Central memory CD8-positive, alpha-beta T cell (primary cell): ENCODE measurements at regions not wholly inside any gene's neighbourhood (a gene's known extent, or its start where the extent isn't known, plus 50 kb on each side); places are given as distances from the start of the nearest gene placed in this dataset.

Experiments
- ATAC-seq: fragments of 150-1000 bp; cut with Tn5 transposase; replicated peaks from 2 replicates; pipeline ENCODE4 v1.10.0; 2022; ENCODE audit warnings: mild to moderate bottlenecking, moderate FRiP score, moderate number of reproducible peaks; ENCODE audit not compliant: poor library complexity, severe bottlenecking; ENCODE audit errors: extremely low read depth
- DNase-seq, 2 donors: peaks; one replicate each; pipeline ENCODE4 v3.0.0; 2021; ENCODE audit warnings: low spot score in 2 of 2
- H3K27ac Mint-ChIP-seq: one replicate; pipeline ENCODE4 v1.8.0; 2022; ENCODE audit warnings: low read depth, mild to moderate bottlenecking, moderate library complexity, mixed read lengths
- H3K27me3 Mint-ChIP-seq: one replicate; pipeline ENCODE4 v1.8.0; 2022; ENCODE audit warnings: mixed read lengths
- H3K36me3 Mint-ChIP-seq: one replicate; pipeline ENCODE4 v1.8.0; 2022; ENCODE audit warnings: mild to moderate bottlenecking, moderate library complexity, mixed read lengths; ENCODE audit not compliant: insufficient read depth
- H3K4me1 Mint-ChIP-seq: one replicate; pipeline ENCODE4 v1.8.0; 2022; ENCODE audit warnings: mixed read lengths
- H3K4me3 Mint-ChIP-seq: one replicate; pipeline ENCODE4 v1.8.0; 2022; ENCODE audit warnings: mild to moderate bottlenecking, moderate library complexity, mixed read lengths
- H3K9me3 Mint-ChIP-seq: one replicate; pipeline ENCODE4 v1.8.0; 2022; ENCODE audit warnings: mixed read lengths

GRCh38 chr7:108947526-108947925 is 377.9 kb downstream of the DNAJB9 start:
- ATAC-seq (no peak), DNase-seq (no peak)
- Mint-ChIP-seq H3K36me3 (no peaks in the 10 kb centered on the region), H3K27me3 (no peaks in the 10 kb centered on the region), H3K9me3 (peaks cover 29% of the 10 kb centered on the region), H3K4me3 (no peak overlapping the region), H3K27ac (no peak overlapping the region), H3K4me1 (no peaks in the 10 kb centered on the region)

- H3K27ac Mint-ChIP-seq, result no peak overlapping the region
- no peak for ATAC-seq
- no peaks in the 10 kb centered on the region for H3K27me3 Mint-ChIP-seq
- peaks cover 4% of the 10 kb centered on the region for H3K9me3 Mint-ChIP-seq
- no peaks in the 10 kb centered on the region for H3K36me3 Mint-ChIP-seq
- no peak overlapping the region for H3K4me3 Mint-ChIP-seq
- no peak for DNase-seq
- no peaks in the 10 kb centered on the region for H3K4me1 Mint-ChIP-seq
Measured at GRCh38 chr7:108972004-108972403, 402.3 kb downstream of the DNAJB9 start.

- Mint-ChIP-seq H3K36me3 (no peaks in the 10 kb centered on the region), H3K27me3 (no peaks in the 10 kb centered on the region), H3K9me3 (peaks cover 9% of the 10 kb centered on the region), H3K4me3 (no peak overlapping the region), H3K27ac (no peak overlapping the region), H3K4me1 (no peaks in the 10 kb centered on the region)
- no peak for ATAC-seq
- DNase-seq, result no peak
Measured at GRCh38 chr7:108973075-108973474, 403.4 kb downstream of the DNAJB9 start.

DNA sequence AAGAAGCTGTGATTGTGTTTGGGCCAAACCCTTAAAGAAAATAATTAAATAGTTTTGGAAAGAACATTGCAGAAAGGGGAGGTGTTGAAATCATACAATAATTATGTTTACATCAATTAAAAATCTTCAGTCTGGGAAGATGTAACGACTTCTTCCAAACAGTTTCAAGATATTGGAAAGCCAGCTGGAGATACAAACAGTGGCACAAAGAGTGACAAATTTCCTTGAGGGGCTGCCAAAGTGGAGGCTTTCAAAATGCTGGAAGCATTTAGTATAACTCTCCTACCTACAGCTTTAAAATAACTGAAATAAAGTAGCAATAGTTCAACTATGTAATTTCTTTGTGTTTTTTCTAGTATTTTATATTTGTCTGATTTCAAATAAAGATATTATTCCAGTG is 405.0 kb downstream of the DNAJB9 start:
- Mint-ChIP-seq H3K27ac (no peak overlapping the region), H3K27me3 (no peaks in the 10 kb centered on the region), H3K9me3 (peaks cover 12% of the 10 kb centered on the region), H3K4me1 (no peaks in the 10 kb centered on the region), H3K4me3 (no peak overlapping the region), H3K36me3 (no peaks in the 10 kb centered on the region)
- ATAC-seq (no peak), DNase-seq (no peak)

GRCh38 chr7:108985037-108985436 is 415.4 kb downstream of the DNAJB9 start:
- DNase-seq, result no peak
- H3K4me3 Mint-ChIP-seq, result no peak overlapping the region
- ATAC-seq, result no peak

GRCh38 chr7:108989319-108989718 is 419.6 kb downstream of the DNAJB9 start:
- ATAC-seq, result no peak
- no peaks in the 10 kb centered on the region for H3K36me3 Mint-ChIP-seq
- H3K27me3 Mint-ChIP-seq, result no peaks in the 10 kb centered on the region
- peaks cover 30% of the 10 kb centered on the region for H3K9me3 Mint-ChIP-seq
- no peak for DNase-seq
- no peak overlapping the region for H3K27ac Mint-ChIP-seq
- H3K4me3 Mint-ChIP-seq, result no peak overlapping the region
- H3K4me1 Mint-ChIP-seq, result no peaks in the 10 kb centered on the region

More at GRCh38 chr7:108985037-108985436, 415.4 kb downstream of the DNAJB9 start:
- Mint-ChIP-seq H3K9me3 (peaks cover 16% of the 10 kb centered on the region), H3K36me3 (no peaks in the 10 kb centered on the region), H3K27ac (no peak overlapping the region), H3K4me1 (no peaks in the 10 kb centered on the region), H3K27me3 (no peaks in the 10 kb centered on the region)

DNA sequence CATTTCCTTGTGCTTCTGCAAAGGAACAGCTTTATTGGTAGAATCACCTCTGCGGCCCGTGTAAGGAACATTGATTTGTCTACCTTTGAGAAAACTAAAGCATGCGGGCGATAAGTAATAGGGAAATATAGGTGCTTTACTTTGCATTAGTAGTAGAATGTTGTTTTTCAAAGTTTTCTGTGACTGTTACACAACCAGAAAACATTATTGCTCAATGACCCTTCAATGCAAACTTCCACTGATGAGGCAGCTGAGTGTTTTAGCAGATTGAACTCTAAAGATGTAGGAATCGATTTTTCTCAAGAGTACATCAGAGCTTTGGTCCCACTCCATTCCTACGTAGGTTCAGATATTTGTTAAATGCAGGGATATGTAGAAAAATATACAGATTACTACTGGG is 427.8 kb downstream of the DNAJB9 start:
- Mint-ChIP-seq H3K4me1 (no peaks in the 10 kb centered on the region), H3K36me3 (no peaks in the 10 kb centered on the region), H3K9me3 (peaks cover 23% of the 10 kb centered on the region), H3K4me3 (no peak overlapping the region), H3K27me3 (no peaks in the 10 kb centered on the region), H3K27ac (no peak overlapping the region)
- no peak for DNase-seq
- no peak for ATAC-seq

DNA sequence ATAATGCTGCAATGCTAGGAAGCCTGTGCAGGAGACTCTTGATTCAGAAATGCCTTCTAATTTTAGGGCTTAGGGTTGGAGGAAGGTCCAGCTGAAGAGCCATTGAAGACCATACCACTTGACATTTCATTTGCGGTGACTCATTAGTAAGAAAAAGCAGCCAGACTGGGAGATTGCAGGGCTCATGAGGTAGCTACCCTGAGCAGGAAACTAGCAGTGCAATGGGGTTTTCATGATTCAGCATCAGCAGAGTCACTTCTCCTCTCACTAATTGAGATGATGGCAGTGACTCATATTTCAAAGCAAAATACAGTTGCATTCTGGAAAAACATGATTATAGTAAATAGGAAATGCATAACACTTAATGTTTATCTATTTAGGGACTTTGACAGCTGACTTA is 434.1 kb downstream of the DNAJB9 start:
- no peaks in the 10 kb centered on the region for H3K27me3 Mint-ChIP-seq
- no peaks in the 10 kb centered on the region for H3K36me3 Mint-ChIP-seq
- no peaks in the 10 kb centered on the region for H3K4me1 Mint-ChIP-seq
- DNase-seq (no peak), ATAC-seq (no peak)
- no peak overlapping the region for H3K4me3 Mint-ChIP-seq
- peaks cover 26% of the 10 kb centered on the region for H3K9me3 Mint-ChIP-seq
- H3K27ac Mint-ChIP-seq, result no peak overlapping the region

DNA sequence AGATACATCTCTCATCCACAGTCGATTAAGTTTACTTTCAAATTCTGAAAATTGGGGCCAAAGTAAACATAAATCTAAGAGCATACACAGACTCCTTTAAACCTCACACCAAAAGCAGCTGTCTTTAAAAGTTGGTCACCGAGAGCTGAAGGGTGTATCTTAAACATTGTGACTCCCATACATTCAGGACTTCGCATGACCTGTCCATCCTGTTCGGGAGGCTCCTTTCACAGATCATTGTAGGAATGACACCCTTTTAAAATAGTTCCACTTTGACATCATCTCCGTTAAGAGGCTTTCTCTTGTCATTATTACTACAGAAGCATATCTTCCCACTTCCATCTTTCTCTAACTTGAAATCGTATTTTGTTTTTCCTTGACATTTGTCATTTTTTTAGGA is 440.0 kb downstream of the DNAJB9 start:
- Mint-ChIP-seq H3K27ac (no peak overlapping the region), H3K9me3 (peaks cover 22% of the 10 kb centered on the region), H3K4me3 (no peak overlapping the region), H3K4me1 (no peaks in the 10 kb centered on the region), H3K36me3 (no peaks in the 10 kb centered on the region), H3K27me3 (no peaks in the 10 kb centered on the region)
- ATAC-seq, result no peak
- no peak for DNase-seq

DNA sequence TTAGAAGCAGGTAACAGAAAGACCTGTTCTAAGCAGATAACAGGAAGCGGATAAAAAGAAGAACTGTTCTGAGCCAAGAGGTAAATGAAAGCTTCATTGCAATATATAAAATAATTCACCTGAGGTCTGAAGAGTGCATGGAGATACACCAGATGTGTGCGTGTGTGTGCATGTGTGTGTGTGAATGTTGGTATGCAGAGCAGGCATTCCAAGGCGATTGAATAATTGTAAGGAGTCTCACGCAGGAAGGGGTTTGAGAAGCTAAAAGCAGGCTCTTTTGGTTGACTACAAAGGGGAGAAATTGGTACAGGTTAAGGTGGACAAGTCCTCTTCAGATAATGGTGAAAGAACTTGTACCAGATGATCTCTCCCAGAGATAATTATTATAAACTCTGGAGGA is 450.6 kb downstream of the DNAJB9 start:
- Mint-ChIP-seq H3K36me3 (no peaks in the 10 kb centered on the region), H3K9me3 (peaks cover 30% of the 10 kb centered on the region), H3K27me3 (no peaks in the 10 kb centered on the region), H3K4me3 (no peak overlapping the region), H3K27ac (no peak overlapping the region), H3K4me1 (no peaks in the 10 kb centered on the region)
- DNase-seq, result no peak
- ATAC-seq, result no peak

GRCh38 chr7:109021390-109021789 is 451.7 kb downstream of the DNAJB9 start:
- Mint-ChIP-seq H3K27ac (no peak overlapping the region), H3K4me1 (no peaks in the 10 kb centered on the region), H3K27me3 (no peaks in the 10 kb centered on the region), H3K36me3 (no peaks in the 10 kb centered on the region), H3K4me3 (no peak overlapping the region), H3K9me3 (peaks cover 35% of the 10 kb centered on the region)
- DNase-seq (no peak), ATAC-seq (no peak)

DNA sequence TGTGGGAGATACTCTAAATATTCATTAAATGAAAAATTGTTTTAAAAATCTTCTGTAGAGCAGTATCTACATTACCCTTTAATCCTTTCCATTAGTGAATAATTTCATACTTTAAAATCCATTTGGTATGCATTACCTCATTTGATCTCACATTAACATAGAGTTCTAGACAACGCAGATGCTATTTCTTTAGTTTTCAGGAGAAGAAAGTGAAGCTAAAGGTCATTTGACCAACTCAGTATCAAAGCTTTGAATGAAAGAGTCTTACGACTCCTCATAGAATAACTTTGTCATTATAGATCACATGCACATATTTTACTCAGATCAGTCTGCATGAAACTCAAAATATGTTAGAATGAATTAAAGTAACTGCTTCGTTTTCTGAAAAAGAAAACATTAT is 460.2 kb downstream of the DNAJB9 start:
- ATAC-seq (no peak), DNase-seq (no peak)
- Mint-ChIP-seq H3K4me1 (no peaks in the 10 kb centered on the region), H3K9me3 (peaks cover 35% of the 10 kb centered on the region), H3K27ac (no peak overlapping the region), H3K4me3 (no peak overlapping the region), H3K27me3 (no peaks in the 10 kb centered on the region), H3K36me3 (no peaks in the 10 kb centered on the region)

- Mint-ChIP-seq H3K36me3 (no peaks in the 10 kb centered on the region), H3K4me1 (no peaks in the 10 kb centered on the region), H3K4me3 (no peak overlapping the region), H3K27ac (no peak overlapping the region), H3K27me3 (no peaks in the 10 kb centered on the region), H3K9me3 (peaks cover 29% of the 10 kb centered on the region)
- DNase-seq (no peak), ATAC-seq (no peak)
Measured at GRCh38 chr7:109044691-109045090, 475.0 kb downstream of the DNAJB9 start.

- Mint-ChIP-seq H3K27me3 (no peaks in the 10 kb centered on the region), H3K4me1 (no peaks in the 10 kb centered on the region), H3K36me3 (no peaks in the 10 kb centered on the region), H3K4me3 (no peak overlapping the region), H3K27ac (no peak overlapping the region), H3K9me3 (peaks cover 35% of the 10 kb centered on the region)
- no peak for DNase-seq
- no peak for ATAC-seq
Measured at GRCh38 chr7:109049366-109049765, 479.7 kb downstream of the DNAJB9 start.
